ENCODE measurements at regions not wholly inside any gene's neighbourhood (a gene's known extent, or its start where the extent isn't known, plus 50 kb on each side); places are given as distances from the start of the nearest gene placed in this dataset.
"Not testable (repeated sequence)": the region's sequence is repeated elsewhere in the genome, so short reads cannot be mapped to it uniquely, and the experiment has no call there.

GRCh38 chr2:147310335-147311057 is 534.3 kb upstream of the ACVR2A start:
- DNase-seq (ENCODE audit: low read depth, low spot score) = no peak

- DNase-seq (ENCODE audit: low read depth, low spot score) = no peak
These were observed 547.0 kb upstream of the ACVR2A start for GRCh38 chr2:147297820-147298219.

GRCh38 chr2:147294825-147295392 is 549.9 kb upstream of the ACVR2A start:
- no peak for DNase-seq (ENCODE audit: low read depth, low spot score)

GRCh38 chr2:147293991-147294824 is 550.6 kb upstream of the ACVR2A start:
- DNase-seq (ENCODE audit: low read depth, low spot score) = no peak

GRCh38 chr2:147288131-147288530 is 556.7 kb upstream of the ACVR2A start:
- DNase-seq (ENCODE audit: low read depth, low spot score) = no peak

- no peak for DNase-seq (ENCODE audit: low read depth, low spot score)
These were observed 568.9 kb upstream of the ACVR2A start for GRCh38 chr2:147275943-147276342.

- no peak for DNase-seq (ENCODE audit: low read depth, low spot score)
These were observed 571.2 kb upstream of the ACVR2A start for GRCh38 chr2:147273628-147274027.

GRCh38 chr2:147273106-147273505 is 571.7 kb upstream of the ACVR2A start:
- no peak for DNase-seq (ENCODE audit: low read depth, low spot score)

GRCh38 chr2:147269581-147269980 is 575.2 kb upstream of the ACVR2A start:
- not testable (repeated sequence) for DNase-seq (ENCODE audit: low read depth, low spot score)

- no peak for DNase-seq (ENCODE audit: low read depth, low spot score)
These were observed 584.6 kb upstream of the ACVR2A start for GRCh38 chr2:147260241-147260640.

- DNase-seq (ENCODE audit: low read depth, low spot score) = no peak
These were observed 589.0 kb upstream of the ACVR2A start for GRCh38 chr2:147255812-147256211.

- no peak for DNase-seq (ENCODE audit: low read depth, low spot score)
These were observed 594.0 kb upstream of the ACVR2A start for GRCh38 chr2:147250652-147251356.

- DNase-seq (ENCODE audit: low read depth, low spot score) = no peak
These were observed 597.1 kb upstream of the ACVR2A start for GRCh38 chr2:147247749-147248148.

- no peak for DNase-seq (ENCODE audit: low read depth, low spot score)
These were observed 602.4 kb upstream of the ACVR2A start for GRCh38 chr2:147242445-147242844.

- no peak for DNase-seq (ENCODE audit: low read depth, low spot score)
These were observed 608.2 kb upstream of the ACVR2A start for GRCh38 chr2:147236601-147237000.

- no peak for DNase-seq (ENCODE audit: low read depth, low spot score)
These were observed 612.6 kb upstream of the ACVR2A start for GRCh38 chr2:147232225-147232669.

- no peak for DNase-seq (ENCODE audit: low read depth, low spot score)
These were observed 613.2 kb upstream of the ACVR2A start for GRCh38 chr2:147231607-147232006.

GRCh38 chr2:147231081-147231480 is 613.7 kb upstream of the ACVR2A start:
- no peak for DNase-seq (ENCODE audit: low read depth, low spot score)

- DNase-seq (ENCODE audit: low read depth, low spot score) = no peak
These were observed 617.5 kb upstream of the ACVR2A start for GRCh38 chr2:147227313-147227712.

- no peak for DNase-seq (ENCODE audit: low read depth, low spot score)
These were observed 620.8 kb upstream of the ACVR2A start for GRCh38 chr2:147224070-147224469.

GRCh38 chr2:147223553-147224060 is 621.2 kb upstream of the ACVR2A start:
- DNase-seq (ENCODE audit: low read depth, low spot score) = no peak

- DNase-seq (ENCODE audit: low read depth, low spot score) = no peak
These were observed 621.7 kb upstream of the ACVR2A start for GRCh38 chr2:147223119-147223518.
